PFSK-1 (cell line): ENCODE measurements at regions not wholly inside any gene's neighbourhood (a gene's known extent, or its start where the extent isn't known, plus 50 kb on each side); places are given as distances from the start of the nearest gene placed in this dataset.

Experiments used
- POLR2AphosphoS5 ChIP-seq: IDR thresholded peaks from 2 replicates; pipeline ENCODE4 v1.6.1; 2012; ENCODE audit warnings: low read depth, mild to moderate bottlenecking, control low read depth, low read length, moderate library complexity
- SIN3A ChIP-seq: IDR thresholded peaks from 2 replicates; pipeline ENCODE4 v1.6.1; 2012; ENCODE audit warnings: mild to moderate bottlenecking, low read length, moderate library complexity, borderline replicate concordance; ENCODE audit not compliant: insufficient read depth
- TAF1 ChIP-seq: IDR thresholded peaks from 2 replicates; pipeline ENCODE4 v1.6.1; 2012; ENCODE audit warnings: low read length, control low read depth, borderline replicate concordance; ENCODE audit not compliant: insufficient read depth
- TF ChIP-seq, protein P1 (sequence below), 2 experiments: IDR thresholded peaks; 2 replicates each; pipeline versions ENCODE4 v1.6.1 to v1.8.0; 2011 to 2012; ENCODE audit warnings: low read depth in 2 of 2, low read length in 2 of 2, control low read depth in 1 of 2, inconsistent platforms in 1 of 2, mild to moderate bottlenecking in 1 of 2, moderate library complexity in 1 of 2; ENCODE audit not compliant: insufficient read depth in 1 of 2

DNA sequence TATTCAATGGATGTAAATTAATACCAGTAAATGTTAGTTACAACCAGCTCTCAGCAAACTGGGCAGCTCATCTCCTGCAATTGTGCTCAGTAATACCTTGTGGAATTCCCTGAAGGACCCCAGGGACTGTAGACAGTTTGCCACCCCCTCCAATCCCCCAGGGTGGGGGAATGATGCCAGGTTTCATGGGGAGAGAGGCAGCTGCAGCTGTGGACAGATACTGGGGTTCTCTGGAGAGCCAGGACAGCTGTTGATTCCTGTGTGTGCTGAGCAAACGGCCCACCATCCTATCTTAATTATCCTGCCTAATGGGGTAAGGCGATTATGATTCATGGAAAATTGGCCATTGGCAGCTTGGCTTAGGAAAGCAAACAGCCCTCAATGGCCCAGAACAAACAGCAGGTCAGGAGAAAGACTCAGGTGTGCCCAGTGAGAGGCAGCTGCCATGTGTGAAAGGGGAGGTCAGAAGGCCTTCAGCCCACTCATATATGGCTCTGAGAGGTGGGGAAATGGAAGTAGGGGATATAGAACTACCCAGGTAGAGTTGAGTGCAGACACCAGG is 148.9 kb upstream of the CTTNBP2NL start:
- no peak for TF ChIP-seq TAF1
- TF ChIP-seq, protein P1, sequence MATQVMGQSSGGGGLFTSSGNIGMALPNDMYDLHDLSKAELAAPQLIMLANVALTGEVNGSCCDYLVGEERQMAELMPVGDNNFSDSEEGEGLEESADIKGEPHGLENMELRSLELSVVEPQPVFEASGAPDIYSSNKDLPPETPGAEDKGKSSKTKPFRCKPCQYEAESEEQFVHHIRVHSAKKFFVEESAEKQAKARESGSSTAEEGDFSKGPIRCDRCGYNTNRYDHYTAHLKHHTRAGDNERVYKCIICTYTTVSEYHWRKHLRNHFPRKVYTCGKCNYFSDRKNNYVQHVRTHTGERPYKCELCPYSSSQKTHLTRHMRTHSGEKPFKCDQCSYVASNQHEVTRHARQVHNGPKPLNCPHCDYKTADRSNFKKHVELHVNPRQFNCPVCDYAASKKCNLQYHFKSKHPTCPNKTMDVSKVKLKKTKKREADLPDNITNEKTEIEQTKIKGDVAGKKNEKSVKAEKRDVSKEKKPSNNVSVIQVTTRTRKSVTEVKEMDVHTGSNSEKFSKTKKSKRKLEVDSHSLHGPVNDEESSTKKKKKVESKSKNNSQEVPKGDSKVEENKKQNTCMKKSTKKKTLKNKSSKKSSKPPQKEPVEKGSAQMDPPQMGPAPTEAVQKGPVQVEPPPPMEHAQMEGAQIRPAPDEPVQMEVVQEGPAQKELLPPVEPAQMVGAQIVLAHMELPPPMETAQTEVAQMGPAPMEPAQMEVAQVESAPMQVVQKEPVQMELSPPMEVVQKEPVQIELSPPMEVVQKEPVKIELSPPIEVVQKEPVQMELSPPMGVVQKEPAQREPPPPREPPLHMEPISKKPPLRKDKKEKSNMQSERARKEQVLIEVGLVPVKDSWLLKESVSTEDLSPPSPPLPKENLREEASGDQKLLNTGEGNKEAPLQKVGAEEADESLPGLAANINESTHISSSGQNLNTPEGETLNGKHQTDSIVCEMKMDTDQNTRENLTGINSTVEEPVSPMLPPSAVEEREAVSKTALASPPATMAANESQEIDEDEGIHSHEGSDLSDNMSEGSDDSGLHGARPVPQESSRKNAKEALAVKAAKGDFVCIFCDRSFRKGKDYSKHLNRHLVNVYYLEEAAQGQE (IDR thresholded peaks at IDR 0.05; ENCODE audit: insufficient read depth in 1 of 2, low read depth in 2 of 2, low read length in 2 of 2) = no peak
- no peak for TF ChIP-seq POLR2AphosphoS5
- no peak for TF ChIP-seq SIN3A
